GM19467 (cell line): ENCODE measurements at regions not wholly inside any gene's neighbourhood (a gene's known extent, or its start where the extent isn't known, plus 50 kb on each side); places are given as distances from the start of the nearest gene placed in this dataset.
"Not testable (repeated sequence)": the region's sequence is repeated elsewhere in the genome, so short reads cannot be mapped to it uniquely, and the experiment has no call there.

ENCODE experiments used
- ATAC-seq: cut with Tn5 transposase; IDR thresholded peaks from one replicate; pipeline ENCODE4 v1.9.1; 2021; ENCODE audit warnings: mild to moderate bottlenecking, moderate library complexity; ENCODE audit not compliant: unreplicated experiment

DNA sequence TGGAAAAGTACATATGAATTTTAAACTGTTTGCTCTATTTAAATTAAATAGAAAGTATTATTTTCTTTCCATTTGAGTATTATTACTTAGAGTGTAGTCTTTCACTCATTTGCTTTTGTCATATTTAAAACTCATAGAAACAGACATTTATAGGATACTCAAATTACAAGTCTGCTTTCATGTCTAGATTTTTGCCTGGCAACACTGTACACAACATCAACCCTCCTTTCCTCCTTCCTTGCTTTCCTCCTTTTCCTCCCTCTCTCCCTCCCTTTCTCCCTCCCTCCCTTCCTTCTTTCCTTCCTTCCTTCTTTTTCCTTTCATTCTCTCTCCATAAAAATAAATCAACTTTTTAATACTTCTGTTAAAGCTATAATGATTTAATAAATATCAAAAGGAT lies 2361.2 kb downstream of the ARAP2 start:
- ATAC-seq = no peak

DNA sequence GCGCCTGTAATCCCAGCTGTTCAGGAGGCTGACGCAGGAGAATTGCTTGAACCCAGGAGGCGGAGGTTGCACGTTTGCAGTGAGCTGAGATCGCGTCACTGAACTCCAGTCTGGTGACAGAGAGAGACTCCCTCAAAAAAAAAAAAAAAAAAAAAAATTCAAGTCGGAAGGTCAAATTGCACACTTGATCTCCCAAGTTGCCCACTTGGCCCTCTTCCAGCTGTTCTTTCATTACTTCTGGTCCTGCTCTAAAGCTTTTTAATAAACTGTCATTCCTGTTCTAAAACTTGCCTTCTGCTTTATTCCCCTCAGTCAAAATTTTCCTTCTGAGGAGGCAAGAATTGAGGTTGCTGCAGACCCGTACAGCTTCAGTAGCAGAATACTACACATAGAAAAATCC lies 2358.0 kb downstream of the ARAP2 start:
- ATAC-seq = no peak

DNA sequence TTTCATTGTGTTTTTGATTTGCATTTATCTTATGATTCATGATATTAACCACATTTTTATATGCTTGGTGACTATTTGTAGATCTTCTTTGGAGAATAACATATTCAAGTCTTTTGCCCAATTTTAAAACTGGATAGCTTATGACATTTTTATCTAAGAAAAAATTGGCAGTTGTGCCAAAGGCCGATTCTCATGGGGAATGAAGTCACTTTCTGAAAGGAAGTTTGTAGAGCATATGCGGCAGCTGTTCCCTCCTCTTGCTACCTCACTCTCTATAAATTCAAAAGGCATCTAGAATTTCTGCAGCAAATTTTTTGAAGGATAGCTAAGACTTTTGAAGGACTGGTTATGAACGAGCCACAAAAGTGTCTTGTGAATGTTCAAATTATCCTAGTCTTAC lies 2353.5 kb downstream of the ARAP2 start:
- no peak for ATAC-seq

DNA sequence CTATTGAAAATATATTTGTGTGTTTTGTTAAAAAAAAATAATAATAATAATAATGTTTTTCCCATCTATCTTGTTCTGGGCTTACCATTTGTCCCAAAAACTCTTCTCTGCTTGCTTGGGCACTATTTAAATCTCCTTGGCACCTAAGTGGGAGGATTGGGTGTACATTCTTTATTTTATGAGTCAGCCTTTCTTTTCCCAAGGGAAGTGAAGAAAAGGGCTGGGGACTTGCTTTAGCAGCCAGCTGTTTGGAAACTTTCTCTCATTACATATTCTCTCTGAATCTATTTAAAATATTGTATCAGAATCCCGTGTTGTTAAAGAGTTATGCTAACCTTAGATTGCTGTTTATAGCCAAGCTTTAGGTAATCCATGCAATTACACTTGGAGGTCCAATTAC lies 2332.4 kb downstream of the ARAP2 start:
- no peak for ATAC-seq

DNA sequence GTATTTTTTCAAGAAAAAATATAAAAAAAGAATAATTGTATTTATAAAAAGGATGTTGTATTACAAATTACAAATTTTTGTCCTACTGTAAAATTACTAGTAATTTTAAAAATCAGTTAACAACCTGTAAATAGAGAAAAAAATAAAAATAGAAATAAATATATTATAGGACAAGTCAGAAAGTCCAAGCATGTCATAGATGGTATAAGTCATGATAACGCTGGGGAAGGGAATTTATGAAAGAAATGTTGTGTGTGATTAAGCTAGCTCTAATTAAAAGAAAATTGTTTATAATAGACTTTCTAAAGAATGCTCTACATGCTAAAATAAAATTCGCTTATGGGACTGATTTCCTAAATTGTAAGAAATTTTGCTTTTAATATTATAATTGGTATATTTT lies 2329.9 kb downstream of the ARAP2 start:
- ATAC-seq = no peak

DNA sequence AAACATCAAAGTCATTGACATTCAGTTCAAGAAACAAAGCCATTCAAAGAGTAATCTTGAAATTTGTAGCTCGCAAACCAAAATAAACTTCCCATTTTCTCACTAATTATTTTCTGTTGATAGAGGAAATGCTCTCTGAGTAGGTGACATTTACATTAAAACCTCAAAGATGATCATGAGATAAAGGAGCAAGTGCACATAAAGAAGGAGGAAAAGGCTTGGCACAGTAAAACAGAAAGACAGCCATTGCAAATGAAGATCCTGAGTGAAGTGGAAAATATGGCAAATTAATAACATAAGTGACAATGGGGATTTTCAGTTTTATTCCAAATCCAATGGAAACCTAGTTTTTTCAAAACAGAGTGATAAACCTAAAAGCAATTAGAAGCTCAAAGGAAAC lies 2320.8 kb downstream of the ARAP2 start:
- no peak for ATAC-seq

DNA sequence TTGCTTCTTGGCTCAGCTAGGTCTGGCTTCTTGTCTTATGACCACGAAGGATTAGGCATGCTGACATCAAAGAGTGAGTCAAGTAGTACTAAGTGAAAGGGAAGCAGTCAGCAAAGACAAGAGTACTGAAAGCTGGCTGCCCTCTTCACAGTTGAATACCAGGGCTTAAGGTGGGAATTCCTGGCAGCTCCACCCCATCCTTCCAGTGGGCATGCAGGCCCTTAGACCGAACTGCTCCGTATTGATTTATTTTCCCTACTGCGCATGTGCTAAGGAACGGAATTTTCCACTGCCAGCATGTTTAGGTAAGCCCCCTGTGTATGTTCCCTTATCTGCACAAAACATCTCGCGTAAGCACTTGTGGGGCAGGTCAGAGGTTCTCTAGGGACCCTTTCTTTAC lies 2320.1 kb downstream of the ARAP2 start:
- no peak for ATAC-seq

DNA sequence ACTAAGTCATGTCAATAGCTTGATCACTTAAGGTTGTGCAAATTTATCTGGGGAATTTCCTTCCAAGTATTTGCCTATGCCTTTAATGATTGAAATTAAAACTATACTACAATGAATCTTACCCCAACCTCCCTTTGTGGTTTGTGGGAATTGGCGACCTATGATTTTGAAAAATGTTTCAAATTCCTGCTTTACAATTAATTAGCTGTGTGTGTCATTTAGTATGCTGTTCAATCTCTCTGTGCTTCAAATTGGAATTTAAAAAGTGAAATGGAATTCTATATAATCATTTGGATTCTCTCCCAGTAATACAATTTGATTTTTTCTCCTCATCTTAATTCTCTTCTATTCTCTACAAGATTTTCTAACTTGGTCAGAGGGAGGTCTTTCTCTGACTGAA lies 2319.5 kb downstream of the ARAP2 start:
- no peak for ATAC-seq

DNA sequence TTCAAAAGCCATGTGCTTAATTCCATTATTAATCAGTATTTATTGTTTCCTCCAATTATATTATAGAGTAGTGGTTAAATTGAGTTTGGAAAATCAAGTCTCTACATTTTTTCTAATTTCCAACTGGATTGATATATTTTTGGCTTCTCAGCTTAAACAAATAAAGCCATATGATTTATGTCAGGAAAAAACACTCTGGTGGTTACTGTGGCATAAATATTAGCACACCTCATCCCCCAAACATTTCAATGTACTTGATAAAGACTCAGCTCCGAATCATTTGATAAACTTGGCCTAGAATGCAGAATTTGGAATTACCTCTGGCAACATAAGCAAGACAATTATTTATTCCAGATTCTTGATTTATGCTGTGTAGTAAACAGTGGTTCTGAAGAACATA lies 2313.8 kb downstream of the ARAP2 start:
- ATAC-seq = no peak

DNA sequence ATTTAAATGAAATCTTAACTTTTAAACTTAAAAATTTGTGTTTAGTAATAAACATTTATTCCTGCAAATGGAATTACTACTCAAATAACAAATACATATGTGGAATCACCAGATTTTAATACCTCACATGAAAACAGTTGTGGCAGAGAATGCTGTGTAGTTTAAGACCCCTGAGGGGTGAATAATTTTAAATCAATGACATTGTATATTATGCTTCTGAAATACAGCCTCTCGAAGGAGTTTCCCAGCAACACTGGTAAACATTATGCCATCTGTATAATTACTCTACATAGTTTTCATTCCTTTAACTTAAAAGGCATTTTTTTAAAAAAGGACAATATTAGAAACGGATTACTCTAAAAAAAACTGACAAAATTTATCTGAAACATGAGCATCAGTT lies 2313.3 kb downstream of the ARAP2 start:
- ATAC-seq = no peak

DNA sequence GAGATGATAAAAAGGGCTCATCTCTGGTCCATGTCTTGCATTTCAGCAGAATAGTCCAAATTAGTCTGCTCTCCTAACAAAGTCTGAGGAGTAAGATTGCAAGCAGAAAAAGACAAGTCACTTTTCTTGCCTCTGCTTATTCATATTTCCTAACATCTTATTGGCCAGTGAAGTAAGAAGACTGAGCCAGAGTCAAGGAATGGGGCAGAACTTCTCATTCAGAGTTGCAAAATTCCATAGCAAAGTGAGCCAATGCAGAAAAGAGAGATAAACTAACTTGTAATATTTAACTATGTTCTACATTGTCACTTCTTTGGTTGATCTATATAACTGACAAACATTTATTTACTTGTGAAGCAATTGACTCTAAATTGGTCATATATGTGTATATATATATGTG lies 2304.0 kb downstream of the ARAP2 start:
- no peak for ATAC-seq

DNA sequence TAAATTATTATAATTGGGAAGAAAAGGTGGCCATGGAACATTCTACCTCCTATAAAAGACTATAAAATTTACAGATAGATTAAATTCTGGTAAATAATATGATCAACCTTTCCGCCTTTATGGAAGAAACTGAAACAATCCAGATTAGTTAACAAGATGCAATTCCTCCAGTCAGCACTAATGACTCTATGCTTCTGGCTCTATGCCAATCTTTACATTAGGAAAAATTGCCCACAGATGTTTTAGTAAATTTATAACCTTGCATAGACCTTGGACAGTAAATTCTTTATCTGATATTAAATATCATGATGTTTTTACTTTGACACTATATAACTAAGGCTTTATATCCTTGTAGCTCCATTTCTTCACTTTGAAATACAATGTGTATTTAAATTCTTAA lies 2302.5 kb downstream of the ARAP2 start:
- no peak for ATAC-seq

DNA sequence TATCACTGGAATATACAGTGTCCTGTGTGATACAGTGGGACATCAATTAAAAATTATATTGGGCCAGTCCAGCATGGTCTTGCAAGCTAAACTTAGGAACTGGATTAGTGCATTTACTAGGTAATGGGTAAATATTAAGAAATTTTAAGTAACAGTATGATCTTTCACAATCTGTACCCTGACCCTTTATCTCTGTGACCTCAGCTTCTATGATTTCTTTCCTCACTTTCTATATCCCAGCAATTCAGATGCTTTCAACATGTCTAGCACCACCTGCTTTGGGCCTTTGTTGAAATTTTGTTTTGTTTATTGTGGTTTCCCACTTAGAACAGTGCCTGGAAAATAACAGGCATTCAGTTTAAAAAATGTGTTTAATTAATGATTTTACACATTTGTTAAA lies 2295.4 kb downstream of the ARAP2 start:
- ATAC-seq = no peak

DNA sequence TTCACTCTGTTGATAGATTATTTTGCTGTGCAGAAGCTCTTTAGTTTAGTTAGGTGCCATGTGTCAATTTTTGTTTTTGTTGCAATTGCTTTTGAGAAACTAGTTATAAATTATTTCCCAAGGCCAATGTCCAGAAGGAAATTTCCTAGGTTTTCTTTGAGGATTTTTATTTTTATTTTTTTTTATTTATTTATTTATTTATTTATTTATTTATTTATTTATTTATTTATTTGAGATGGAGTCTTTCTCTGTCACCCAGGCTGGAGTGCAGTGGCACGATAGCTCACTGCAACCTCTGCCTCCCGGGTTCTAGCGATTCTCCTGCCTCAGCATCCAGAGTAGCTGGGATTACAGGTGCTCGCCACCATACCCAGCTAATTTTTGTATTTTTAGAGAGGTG lies 2290.5 kb downstream of the ARAP2 start:
- not testable (repeated sequence) for ATAC-seq

DNA sequence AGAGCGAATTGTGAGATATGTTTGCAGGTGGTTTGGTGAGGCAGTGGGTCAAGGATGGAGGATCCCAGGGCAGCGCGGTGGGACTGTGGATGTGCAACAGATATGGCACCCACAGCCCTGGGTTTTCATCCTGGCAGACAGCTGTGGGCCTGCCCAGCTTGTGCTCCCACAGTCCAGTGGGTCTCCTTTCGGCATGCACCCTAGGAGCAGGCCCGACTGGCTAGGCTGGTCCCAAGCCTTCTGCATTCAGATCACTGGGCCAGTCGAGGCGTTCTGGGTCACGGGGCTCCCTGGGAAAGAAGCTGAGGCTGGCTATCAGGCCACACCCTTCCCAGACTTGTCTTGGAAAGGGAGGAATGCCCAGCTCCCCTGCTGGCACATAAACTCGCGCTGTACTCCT lies 2289.6 kb downstream of the ARAP2 start:
- ATAC-seq = no peak

DNA sequence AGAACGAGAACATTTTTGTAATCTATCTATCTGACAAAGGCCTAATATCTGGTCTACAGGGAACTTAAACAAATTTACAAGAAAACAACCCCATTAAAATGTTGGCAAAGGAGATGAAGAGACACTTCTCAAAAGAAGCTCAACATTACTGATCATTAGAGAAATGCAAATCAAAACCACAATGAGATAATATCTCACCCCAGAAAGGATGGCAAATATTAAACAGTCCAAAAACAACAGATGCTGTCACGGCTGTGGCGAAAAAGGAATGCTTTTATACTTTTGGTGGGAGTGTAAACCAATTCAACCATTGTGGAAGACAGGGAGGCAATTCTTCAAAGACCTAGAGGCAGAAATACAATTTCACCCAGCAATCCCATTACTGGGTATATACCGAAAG lies 2284.8 kb downstream of the ARAP2 start:
- no peak for ATAC-seq

DNA sequence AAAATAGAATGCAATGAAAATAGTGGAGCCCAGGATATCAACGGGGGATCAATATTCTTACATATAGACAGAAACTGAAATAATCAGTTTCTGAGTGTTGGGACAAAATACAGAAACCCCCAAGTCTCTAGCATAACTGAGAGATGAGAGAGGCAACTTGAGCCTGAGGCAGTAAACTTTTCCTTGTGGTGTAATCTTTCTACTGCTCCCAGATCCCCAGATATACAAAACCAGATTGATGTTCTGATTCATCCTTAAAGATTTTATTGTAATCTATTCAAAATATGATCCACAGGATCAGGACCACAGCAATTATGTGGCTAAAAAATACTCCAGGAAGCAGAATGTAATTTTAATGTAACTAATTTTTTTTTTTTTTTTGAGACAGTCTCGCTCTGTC lies 2282.6 kb downstream of the ARAP2 start:
- no peak for ATAC-seq

DNA sequence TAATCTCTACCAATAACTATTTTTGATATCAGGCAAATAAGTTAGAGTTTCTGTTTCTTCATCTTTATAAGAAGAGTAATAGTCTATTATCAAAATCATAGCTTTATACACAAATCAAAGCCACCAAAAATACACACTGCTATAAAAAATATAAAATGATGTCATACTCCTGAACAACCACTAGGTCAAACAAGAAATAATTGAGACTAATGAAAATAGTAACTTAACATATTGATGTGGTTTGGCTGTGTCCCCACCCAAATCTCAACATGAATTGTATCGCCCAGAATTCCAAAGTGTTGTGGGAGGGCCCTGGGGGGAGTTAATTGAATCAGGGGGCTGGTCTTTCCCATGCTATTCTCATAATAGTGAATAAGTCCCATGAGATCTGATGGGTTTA lies 2277.5 kb downstream of the ARAP2 start:
- no peak for ATAC-seq

DNA sequence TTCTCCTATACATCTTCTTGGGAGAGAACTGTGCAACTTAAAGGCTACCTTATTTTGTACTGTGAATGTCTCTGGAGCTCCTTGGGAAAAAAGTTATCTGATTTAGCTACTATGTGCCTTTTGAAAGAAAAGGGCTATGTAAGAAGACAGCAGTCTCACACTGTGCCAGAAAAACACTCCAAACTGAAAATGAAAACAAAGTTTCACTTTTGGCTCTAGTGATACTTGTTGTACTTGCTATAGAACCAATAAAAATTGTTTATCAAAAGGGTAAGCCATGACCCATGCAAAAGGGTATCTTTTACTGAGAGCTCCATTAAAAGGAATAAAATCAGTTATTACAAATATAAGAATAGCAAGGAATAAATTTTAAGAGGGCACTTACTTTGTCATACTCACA lies 2270.0 kb downstream of the ARAP2 start:
- no peak for ATAC-seq

DNA sequence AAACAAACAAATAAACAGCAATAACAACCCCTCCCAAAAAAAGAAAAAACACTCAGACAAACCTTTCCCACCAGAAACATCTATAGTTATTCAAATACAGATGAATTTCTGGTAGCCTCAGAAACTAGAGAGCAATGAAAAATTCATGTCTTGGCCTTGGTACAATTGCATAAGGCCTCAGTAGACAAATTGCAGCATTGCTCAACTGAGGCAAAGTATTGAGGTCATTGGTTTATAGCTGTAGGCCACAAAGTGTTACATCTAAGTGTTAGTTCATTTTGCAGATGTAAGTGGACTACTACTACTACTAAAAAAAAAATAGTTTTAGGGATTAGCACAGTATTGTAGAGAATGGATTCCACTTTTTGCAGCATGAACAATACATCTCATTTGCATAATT lies 2268.3 kb downstream of the ARAP2 start:
- no peak for ATAC-seq

DNA sequence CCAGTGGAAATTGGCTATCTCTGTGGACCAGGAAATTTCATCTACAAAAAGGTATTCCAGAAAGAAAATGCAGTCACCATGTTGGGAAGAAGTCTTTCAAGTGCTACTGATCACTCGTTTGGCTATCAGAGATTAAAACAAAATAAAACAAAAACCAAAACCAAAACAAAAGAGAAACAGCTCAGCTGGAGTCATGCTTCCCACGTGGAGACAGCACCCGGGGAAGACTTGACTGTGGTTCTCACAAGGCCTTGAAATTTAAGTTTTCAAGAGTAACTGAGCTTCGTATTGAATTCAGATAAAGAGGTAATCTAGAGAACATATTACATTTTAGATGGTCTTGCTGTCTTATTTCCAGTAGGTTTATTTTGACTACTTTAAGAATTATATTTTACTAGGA lies 2264.5 kb downstream of the ARAP2 start:
- not testable (repeated sequence) for ATAC-seq

DNA sequence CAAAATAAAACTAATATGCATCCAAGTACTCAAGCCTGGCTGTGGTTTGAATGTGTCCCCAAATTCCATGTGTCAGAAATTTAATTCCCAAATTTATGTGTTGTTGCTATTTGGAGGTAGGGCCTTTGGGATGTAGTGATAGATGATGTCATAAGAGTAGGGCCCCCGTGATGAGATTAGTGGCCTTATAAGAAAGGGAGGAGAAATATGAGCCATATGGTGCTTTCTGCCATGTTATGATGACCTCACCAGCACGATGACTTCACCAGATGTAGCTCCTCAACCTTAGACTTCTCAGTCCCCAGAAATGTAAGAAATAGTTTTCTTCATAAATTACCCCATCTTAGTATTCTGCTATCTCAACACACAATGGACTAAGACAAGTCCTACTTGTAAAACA lies 2264.0 kb downstream of the ARAP2 start:
- no peak for ATAC-seq

DNA sequence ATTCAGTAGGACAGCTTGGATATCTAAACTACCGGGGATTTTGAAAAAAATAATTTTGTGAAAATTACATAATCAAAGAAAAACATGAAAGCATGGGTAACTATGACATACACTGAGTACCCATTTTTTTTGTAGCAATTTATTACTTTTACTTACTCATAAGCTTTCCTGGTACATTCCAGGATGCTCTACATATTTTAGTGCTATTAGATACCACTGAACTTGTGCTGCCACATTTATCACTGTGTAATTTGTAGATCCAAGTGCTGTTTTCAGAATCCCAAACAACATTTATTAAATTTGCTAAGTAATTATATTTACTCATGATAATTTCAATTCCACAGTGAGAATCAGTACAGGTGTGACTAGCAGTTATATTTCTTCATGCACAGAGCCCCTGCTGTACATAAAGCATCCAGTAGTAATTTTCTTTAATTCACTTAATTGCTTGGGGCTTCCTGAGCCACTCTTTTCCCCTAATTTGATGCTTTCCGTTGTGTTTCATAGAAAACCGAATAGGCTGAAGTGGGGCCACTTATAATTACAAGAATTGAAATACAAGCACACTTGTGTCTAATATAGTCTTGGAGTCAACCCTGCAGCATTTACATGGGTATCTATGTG lies 2254.4 kb downstream of the ARAP2 start:
- no peak for ATAC-seq
